OCI-LY7 (cell line): ENCODE measurements at regions not wholly inside any gene's neighbourhood (a gene's known extent, or its start where the extent isn't known, plus 50 kb on each side); places are given as distances from the start of the nearest gene placed in this dataset.

Source experiments
- BruUV-seq: library from RNA; stranded (reverse); fragments of 400-500 nt; replicated peaks from 2 replicates; lab custom pipeline; 2021; lab: Mats Ljungman, UMichigan
- CTCF ChIA-PET: fragments of 300-600 bp; sonication (Branson Sonifier 250); formaldehyde crosslinking; loops from one replicate; lab custom pipeline; 2022; ENCODE audit warnings: antibody characterized with exemption; ENCODE audit not compliant: unreplicated experiment; lab: Charles Lee
- POLR2A ChIA-PET: fragments of 300-600 bp; sonication (Branson Sonifier 250); formaldehyde crosslinking; loops from one replicate; lab custom pipeline; 2022; ENCODE audit warnings: antibody characterized with exemption; lab: Charles Lee
- DNase-seq: peaks from one replicate; pipeline ENCODE4 v3.0.0-alpha.2; 2015; ENCODE audit warnings: low spot score
- H2AFZ ChIP-seq: fragments of 200-600 bp; sonication (generic), shearing (Covaris generic); 2 replicates; pipeline ENCODE4 v1.6.1; 2014; ENCODE audit warnings: mild to moderate bottlenecking, antibody characterized with exemption, low read length, moderate library complexity
- H3K27ac ChIP-seq: fragments of 200-600 bp; sonication (generic); 2 replicates; pipeline ENCODE4 v1.5.1; 2014; ENCODE audit warnings: mixed run types, low read depth, mild to moderate bottlenecking, moderate library complexity, low read length, inconsistent platforms; ENCODE audit not compliant: poor library complexity, severe bottlenecking
- H3K36me3 ChIP-seq: fragments of 200-600 bp; sonication (generic); 2 replicates; pipeline ENCODE4 v1.6.1; 2014; ENCODE audit warnings: mild to moderate bottlenecking, antibody characterized with exemption, low read length, moderate library complexity, mixed read lengths; ENCODE audit not compliant: insufficient read depth
- H3K4me1 ChIP-seq: fragments of 200-600 bp; sonication (generic); 2 replicates; pipeline ENCODE4 v1.5.1; 2014; ENCODE audit warnings: mild to moderate bottlenecking, low read length; ENCODE audit not compliant: insufficient read depth, poor library complexity, severe bottlenecking
- H3K4me2 ChIP-seq: fragments of 200-600 bp; sonication (generic); 2 replicates; pipeline ENCODE4 v1.6.1; 2014; ENCODE audit warnings: mild to moderate bottlenecking, low read length
- H3K4me3 ChIP-seq: fragments of 200-600 bp; sonication (generic); 2 replicates; pipeline ENCODE4 v1.5.1; 2014; ENCODE audit warnings: mild to moderate bottlenecking, low read depth, low read length; ENCODE audit not compliant: poor library complexity, severe bottlenecking
- H3K79me2 ChIP-seq: fragments of 200-600 bp; sonication (generic); 2 replicates; pipeline ENCODE4 v1.6.1; 2016; ENCODE audit warnings: low read depth, mild to moderate bottlenecking, low read length, moderate library complexity, mixed read lengths; ENCODE audit not compliant: insufficient read depth
- H3K9me2 ChIP-seq: fragments of 200-600 bp; sonication (generic); 2 replicates; pipeline ENCODE4 v1.6.1; 2016; ENCODE audit warnings: mild to moderate bottlenecking, low read length, mixed read lengths; ENCODE audit not compliant: insufficient read depth
- H3K9me3 ChIP-seq: fragments of 200-600 bp; sonication (generic); 2 replicates; pipeline ENCODE4 v1.6.1; 2014; ENCODE audit warnings: mild to moderate bottlenecking, mixed run types, low read length, mixed read lengths
- H4K20me1 ChIP-seq: fragments of 200-600 bp; sonication (generic); 2 replicates; pipeline ENCODE4 v1.6.1; 2014; ENCODE audit warnings: mild to moderate bottlenecking, antibody characterized with exemption, low read length, moderate library complexity, mixed read lengths; ENCODE audit not compliant: insufficient read depth
- EZH2phosphoT487 ChIP-seq: fragments of 200-600 bp; sonication (generic); IDR thresholded peaks from 2 replicates; pipeline ENCODE4 v1.6.1; 2018; ENCODE audit warnings: low read depth, borderline replicate concordance, mild to moderate bottlenecking, mixed run types, antibody characterized with exemption, low read length, moderate library complexity, mixed read lengths
- intact Hi-C: fragments of 100-400 bp; cut with micrococcal nuclease; formaldehyde crosslinking; loops from one replicate; pipeline ENCODE4 v1.10.0; 2022; ENCODE audit not compliant: unreplicated experiment
- TF ChIP-seq, protein P1 (sequence below): fragments of 200-600 bp; sonication (generic); conservative IDR thresholded peaks from 2 replicates; pipeline ENCODE4 v1.5.1; 2014; ENCODE audit warnings: mild to moderate bottlenecking, antibody characterized with exemption, low read length, moderate library complexity, mixed read lengths

DNA sequence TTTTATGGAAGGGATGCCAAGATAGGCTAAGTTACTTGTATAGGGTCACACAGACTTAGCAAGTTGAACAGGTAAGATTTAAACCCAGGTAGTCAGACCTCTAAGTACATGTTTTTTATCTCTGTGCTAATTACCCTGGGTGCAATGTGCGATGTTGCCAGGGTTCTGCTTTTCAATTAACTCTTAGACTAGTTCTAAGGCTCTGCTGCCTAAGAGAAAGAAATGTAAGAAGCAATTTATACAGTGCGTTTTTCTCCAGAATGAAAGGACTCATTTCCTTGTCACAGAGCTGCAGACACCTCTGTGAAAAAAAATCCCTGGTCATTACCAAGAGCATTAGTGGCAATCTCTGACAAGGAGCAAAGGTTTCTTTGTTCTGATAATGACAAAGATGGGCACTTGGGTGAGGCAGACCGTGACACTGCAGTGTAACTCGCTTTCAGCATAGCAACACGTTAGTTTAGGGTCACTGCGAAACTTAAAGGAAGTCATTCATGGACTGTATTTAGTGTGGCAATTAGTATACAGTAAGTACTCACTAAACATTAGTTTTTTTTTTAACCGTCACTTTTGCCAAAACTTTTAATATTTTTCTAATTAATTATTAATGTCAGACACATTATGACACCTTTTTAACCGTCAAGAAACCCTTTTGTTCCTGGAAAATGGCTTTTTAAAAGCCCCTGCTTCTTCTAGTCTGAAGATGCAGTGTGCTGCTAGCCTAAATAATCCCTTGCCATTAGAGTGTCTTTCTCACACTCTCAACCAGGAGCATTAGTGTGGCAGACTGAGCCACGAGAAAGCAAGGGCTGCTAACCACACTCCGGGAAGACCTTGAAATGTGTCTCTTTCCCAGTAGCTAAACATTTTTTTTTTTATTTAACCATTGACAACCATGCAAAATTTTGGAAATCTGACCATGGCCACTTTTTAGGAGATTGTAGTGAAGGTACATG is 520.0 kb upstream of the C9orf72 start:
- intact Hi-C loops = no loop called here
- ChIA-PET POLR2A (interaction anchor here (1.3 kb wide), 1 partner anchor 802 kb away, joined by 3 read pairs; no protein-coding TSS in a partner anchor), CTCF (no interaction called here)
- no peak overlapping the region for H3K27ac ChIP-seq
- H3K79me2 ChIP-seq = no peaks in the 10 kb centered on the region
- no peaks in the 10 kb centered on the region for H3K9me3 ChIP-seq
- H3K9me2 ChIP-seq = no peaks in the 10 kb centered on the region
- no TSS peak for BruUV-seq
- H3K4me1 ChIP-seq = no peaks in the 10 kb centered on the region
- H3K4me2 ChIP-seq = no peak overlapping the region
- TF ChIP-seq, protein P1, sequence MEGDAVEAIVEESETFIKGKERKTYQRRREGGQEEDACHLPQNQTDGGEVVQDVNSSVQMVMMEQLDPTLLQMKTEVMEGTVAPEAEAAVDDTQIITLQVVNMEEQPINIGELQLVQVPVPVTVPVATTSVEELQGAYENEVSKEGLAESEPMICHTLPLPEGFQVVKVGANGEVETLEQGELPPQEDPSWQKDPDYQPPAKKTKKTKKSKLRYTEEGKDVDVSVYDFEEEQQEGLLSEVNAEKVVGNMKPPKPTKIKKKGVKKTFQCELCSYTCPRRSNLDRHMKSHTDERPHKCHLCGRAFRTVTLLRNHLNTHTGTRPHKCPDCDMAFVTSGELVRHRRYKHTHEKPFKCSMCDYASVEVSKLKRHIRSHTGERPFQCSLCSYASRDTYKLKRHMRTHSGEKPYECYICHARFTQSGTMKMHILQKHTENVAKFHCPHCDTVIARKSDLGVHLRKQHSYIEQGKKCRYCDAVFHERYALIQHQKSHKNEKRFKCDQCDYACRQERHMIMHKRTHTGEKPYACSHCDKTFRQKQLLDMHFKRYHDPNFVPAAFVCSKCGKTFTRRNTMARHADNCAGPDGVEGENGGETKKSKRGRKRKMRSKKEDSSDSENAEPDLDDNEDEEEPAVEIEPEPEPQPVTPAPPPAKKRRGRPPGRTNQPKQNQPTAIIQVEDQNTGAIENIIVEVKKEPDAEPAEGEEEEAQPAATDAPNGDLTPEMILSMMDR = no peak
- no peak for TF ChIP-seq EZH2phosphoT487
- no peak for DNase-seq
- H3K4me3 ChIP-seq = no peak overlapping the region
- H2AFZ ChIP-seq = no peak overlapping the region
- no peaks in the 10 kb centered on the region for H4K20me1 ChIP-seq
- H3K36me3 ChIP-seq = no peaks in the 10 kb centered on the region

DNA sequence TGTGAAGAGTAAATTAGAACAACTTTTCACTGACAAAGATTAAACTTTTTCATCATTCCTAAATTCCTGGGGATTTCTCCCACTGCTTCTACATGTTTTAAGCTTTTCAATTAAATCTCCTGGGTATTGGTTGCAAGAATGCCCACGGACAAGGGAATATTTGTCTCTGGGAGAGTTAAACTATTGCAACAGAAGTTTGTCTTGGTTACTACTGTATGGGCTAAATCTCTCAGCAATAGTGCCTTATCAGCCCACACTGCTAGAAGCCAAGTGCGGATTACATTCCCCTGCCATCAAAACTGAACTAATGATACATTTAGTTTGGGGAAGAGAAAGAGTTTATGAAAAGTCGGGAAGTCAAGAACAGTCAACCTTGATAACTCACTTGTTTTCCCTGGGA is 528.2 kb upstream of the C9orf72 start:
- no peak overlapping the region for H3K4me3 ChIP-seq
- H3K4me2 ChIP-seq = no peak overlapping the region
- no peaks in the 10 kb centered on the region for H3K79me2 ChIP-seq
- H3K27ac ChIP-seq = no peak overlapping the region
- no peaks in the 10 kb centered on the region for H3K4me1 ChIP-seq
- H3K9me3 ChIP-seq = no peaks in the 10 kb centered on the region
- BruUV-seq = no TSS peak
- H4K20me1 ChIP-seq = no peaks in the 10 kb centered on the region
- DNase-seq = no peak
- POLR2A ChIA-PET = interaction anchor here (0.8 kb wide), 1 partner anchor 92 kb away, joined by 3 read pairs; no protein-coding TSS in a partner anchor
- intact Hi-C loops = no loop called here
- no peaks in the 10 kb centered on the region for H3K9me2 ChIP-seq
- no peaks in the 10 kb centered on the region for H3K36me3 ChIP-seq
- H2AFZ ChIP-seq = no peak overlapping the region
- TF ChIP-seq EZH2phosphoT487 = no peak
- TF ChIP-seq, protein P1 = no peak
- CTCF ChIA-PET = no interaction called here

DNA sequence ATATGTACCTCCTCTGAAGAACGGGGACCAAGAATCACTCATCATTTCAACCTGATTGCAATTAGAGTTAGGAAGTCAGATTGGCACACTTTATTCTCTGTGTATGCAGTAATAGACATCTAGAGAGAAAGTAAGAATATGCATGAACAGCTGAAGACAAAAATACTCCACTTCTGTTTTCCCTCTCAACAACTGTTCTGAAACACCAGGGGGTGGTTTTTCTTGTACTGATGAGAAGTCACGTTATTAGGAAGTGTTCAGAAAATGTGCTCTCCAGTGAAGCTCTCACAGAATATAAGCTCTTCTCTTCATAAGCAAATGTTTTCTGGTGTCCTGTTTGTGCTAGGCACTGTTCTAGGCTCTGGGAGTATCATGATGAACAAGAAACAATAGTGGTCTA is 531.7 kb upstream of the C9orf72 start:
- H3K4me3 ChIP-seq = no peak overlapping the region
- no peaks in the 10 kb centered on the region for H3K79me2 ChIP-seq
- TF ChIP-seq EZH2phosphoT487 = no peak
- TF ChIP-seq, protein P1 = no peak
- H3K9me3 ChIP-seq = no peaks in the 10 kb centered on the region
- BruUV-seq = no TSS peak
- no peak overlapping the region for H3K4me2 ChIP-seq
- CTCF ChIA-PET = no interaction called here
- no peak overlapping the region for H3K27ac ChIP-seq
- H4K20me1 ChIP-seq = no peaks in the 10 kb centered on the region
- H2AFZ ChIP-seq = no peak overlapping the region
- no peaks in the 10 kb centered on the region for H3K36me3 ChIP-seq
- H3K4me1 ChIP-seq = no peaks in the 10 kb centered on the region
- intact Hi-C loops = no loop called here
- no peak for DNase-seq
- POLR2A ChIA-PET = interaction anchor here (0.6 kb wide), 1 partner anchor 353 kb away, joined by 3 read pairs; no protein-coding TSS in a partner anchor
- H3K9me2 ChIP-seq = no peaks in the 10 kb centered on the region
